Lower lobe of right lung (tissue), 2 donors: ENCODE measurements at regions not wholly inside any gene's neighbourhood (a gene's known extent, or its start where the extent isn't known, plus 50 kb on each side); places are given as distances from the start of the nearest gene placed in this dataset.

ENCODE experiments used
- ATAC-seq, 2 donors: fragments of 200-7000 bp; cut with Tn5 transposase; one replicate each; pipeline ENCODE4 v1.9.1; 2020 to 2022; ENCODE audit warnings: mild to moderate bottlenecking in 2 of 2, moderate library complexity in 2 of 2
- DNase-seq: peaks from one replicate; pipeline ENCODE4 v3.0.0-alpha.2; 2020
- H3K27ac ChIP-seq: fragments of 200-600 bp; one replicate; pipeline ENCODE4 v1.8.0; 2022
- H3K27me3 ChIP-seq: fragments of 200-600 bp; one replicate; pipeline ENCODE4 v1.8.0; 2022; ENCODE audit warnings: low read depth
- H3K36me3 ChIP-seq: fragments of 200-600 bp; one replicate; pipeline ENCODE4 v1.8.0; 2022; ENCODE audit warnings: mild to moderate bottlenecking
- H3K4me1 ChIP-seq: fragments of 200-600 bp; one replicate; pipeline ENCODE4 v1.8.0; 2022
- H3K4me3 ChIP-seq: fragments of 200-600 bp; one replicate; pipeline ENCODE4 v1.8.0; 2022; ENCODE audit warnings: mild to moderate bottlenecking
- H3K9me3 ChIP-seq: fragments of 200-600 bp; one replicate; pipeline ENCODE4 v1.8.0; 2022
- intact Hi-C: fragments of 100-400 bp; cut with DNase I; formaldehyde crosslinking; loops from one replicate; pipeline ENCODE4 v1.11.0; 2022
- TF ChIP-seq, protein P1 (sequence below): fragments of 200-600 bp; IDR thresholded peaks from one replicate; pipeline ENCODE4 v1.8.0; 2022; ENCODE audit warnings: antibody characterized with exemption, mild to moderate bottlenecking
- donor health status: DM: no; HTN: yes; CAD: no; lungs with severe emphysema.

DNA sequence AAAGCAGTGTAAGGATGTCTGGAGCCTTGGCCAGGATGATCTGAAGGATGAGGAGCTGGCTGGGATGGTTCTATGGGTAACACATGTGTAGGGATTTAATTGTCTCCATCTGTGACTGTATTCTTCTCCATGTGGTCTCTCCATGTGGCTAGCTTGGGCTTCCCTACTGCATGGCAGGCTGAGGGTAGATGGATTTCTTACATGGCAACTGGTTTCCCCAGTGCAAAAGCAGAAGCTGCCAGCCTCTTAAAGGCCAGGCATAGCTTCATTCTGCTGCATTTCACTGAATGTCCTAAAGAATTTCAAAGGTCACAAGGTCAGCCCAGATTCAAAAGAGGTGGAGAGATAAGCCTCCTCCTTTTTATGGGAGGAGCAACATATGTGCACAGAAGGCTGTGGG, 61.7 kb downstream of the XCL2 start:
- Histone ChIP-seq H3K36me3 (no peaks in the 10 kb centered on the region), H3K9me3 (no peaks in the 10 kb centered on the region), H3K4me1 (peaks cover 21% of the 10 kb centered on the region), H3K27ac (no peak overlapping the region), H3K27me3 (no peaks in the 10 kb centered on the region), H3K4me3 (no peak overlapping the region)
- intact Hi-C loops = no loop called here
- TF ChIP-seq, protein P1, sequence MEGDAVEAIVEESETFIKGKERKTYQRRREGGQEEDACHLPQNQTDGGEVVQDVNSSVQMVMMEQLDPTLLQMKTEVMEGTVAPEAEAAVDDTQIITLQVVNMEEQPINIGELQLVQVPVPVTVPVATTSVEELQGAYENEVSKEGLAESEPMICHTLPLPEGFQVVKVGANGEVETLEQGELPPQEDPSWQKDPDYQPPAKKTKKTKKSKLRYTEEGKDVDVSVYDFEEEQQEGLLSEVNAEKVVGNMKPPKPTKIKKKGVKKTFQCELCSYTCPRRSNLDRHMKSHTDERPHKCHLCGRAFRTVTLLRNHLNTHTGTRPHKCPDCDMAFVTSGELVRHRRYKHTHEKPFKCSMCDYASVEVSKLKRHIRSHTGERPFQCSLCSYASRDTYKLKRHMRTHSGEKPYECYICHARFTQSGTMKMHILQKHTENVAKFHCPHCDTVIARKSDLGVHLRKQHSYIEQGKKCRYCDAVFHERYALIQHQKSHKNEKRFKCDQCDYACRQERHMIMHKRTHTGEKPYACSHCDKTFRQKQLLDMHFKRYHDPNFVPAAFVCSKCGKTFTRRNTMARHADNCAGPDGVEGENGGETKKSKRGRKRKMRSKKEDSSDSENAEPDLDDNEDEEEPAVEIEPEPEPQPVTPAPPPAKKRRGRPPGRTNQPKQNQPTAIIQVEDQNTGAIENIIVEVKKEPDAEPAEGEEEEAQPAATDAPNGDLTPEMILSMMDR = no peak
- ATAC-seq (no peak), DNase-seq (no peak)

DNA sequence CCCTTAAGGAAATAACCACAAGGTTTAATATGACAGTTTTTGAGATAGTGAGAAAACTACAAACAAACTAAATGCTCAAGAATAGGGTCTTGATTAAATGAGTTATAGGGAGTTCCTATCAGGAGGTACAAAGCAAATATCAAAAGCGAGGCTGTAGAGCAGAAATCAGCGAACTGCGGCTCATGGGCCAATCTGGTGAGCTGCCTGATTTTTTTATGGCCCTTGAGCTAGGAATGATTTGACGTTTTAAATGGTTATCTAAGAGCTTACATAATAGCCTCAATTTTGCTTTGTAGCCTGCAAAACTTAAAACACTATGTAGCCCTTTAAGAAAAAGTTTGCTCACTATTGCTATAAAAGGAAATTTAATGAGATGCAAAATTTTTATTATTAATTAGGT, 62.2 kb downstream of the XCL2 start:
- ATAC-seq = no peak
- no peaks in the 10 kb centered on the region for H3K27me3 ChIP-seq
- no peak overlapping the region for H3K27ac ChIP-seq
- DNase-seq = no peak
- no peaks in the 10 kb centered on the region for H3K36me3 ChIP-seq
- intact Hi-C loops = no loop called here
- no peaks in the 10 kb centered on the region for H3K9me3 ChIP-seq
- H3K4me3 ChIP-seq = no peak overlapping the region
- H3K4me1 ChIP-seq = peaks cover 21% of the 10 kb centered on the region
- TF ChIP-seq, protein P1 = no peak

DNA sequence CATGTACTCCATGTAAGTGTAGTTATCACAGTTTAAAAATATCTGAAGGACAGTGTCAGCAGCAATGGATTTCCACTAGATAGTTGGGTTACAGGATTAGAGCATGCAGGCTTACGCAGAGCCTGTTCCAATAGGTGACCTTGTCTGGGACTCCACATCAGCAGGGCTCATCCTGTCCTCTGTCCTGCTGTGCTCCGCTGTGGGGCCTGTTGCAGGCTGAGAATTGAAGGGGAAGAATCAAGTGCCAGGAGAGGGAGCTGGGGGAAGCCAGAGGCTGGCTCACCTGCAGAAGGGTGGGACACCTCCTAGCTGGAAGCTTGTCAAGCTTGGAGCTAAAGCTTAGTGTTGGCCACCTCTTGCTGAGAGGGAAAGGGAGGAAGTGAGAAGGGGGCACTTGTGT, 62.8 kb downstream of the XCL2 start:
- H3K27ac ChIP-seq = no peak overlapping the region
- no peaks in the 10 kb centered on the region for H3K36me3 ChIP-seq
- DNase-seq = no peak
- H3K4me1 ChIP-seq = peaks cover 21% of the 10 kb centered on the region
- TF ChIP-seq, protein P1 = no peak
- intact Hi-C loops = no loop called here
- H3K4me3 ChIP-seq = no peak overlapping the region
- no peaks in the 10 kb centered on the region for H3K27me3 ChIP-seq
- no peaks in the 10 kb centered on the region for H3K9me3 ChIP-seq
- ATAC-seq = no peak

DNA sequence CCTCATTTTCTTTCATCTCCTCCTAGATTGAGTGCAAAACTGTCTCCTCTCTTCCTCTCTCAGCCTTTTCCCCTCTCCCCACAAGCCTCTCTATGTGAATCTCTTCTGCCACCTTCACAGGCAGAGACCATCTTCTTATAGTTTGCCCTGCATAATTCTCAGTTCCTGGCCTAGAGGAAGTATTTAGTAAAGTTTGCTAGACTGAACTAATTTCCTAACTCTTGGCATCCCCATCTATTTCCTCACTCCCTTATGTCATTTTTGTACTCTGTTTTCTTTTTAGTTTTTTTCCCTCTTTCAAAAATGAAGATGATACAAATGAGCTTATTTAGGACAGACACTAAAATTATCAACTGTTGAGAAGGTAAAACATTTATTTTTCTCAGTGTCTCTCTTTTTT, 66.0 kb downstream of the XCL2 start:
- Histone ChIP-seq H3K4me3 (no peak overlapping the region), H3K27me3 (no peaks in the 10 kb centered on the region), H3K4me1 (peaks cover 2% of the 10 kb centered on the region), H3K9me3 (peaks cover 4% of the 10 kb centered on the region), H3K36me3 (no peaks in the 10 kb centered on the region), H3K27ac (no peak overlapping the region)
- no peak for DNase-seq
- no peak for ATAC-seq
- intact Hi-C loops = no loop called here
- TF ChIP-seq, protein P1 = no peak

DNA sequence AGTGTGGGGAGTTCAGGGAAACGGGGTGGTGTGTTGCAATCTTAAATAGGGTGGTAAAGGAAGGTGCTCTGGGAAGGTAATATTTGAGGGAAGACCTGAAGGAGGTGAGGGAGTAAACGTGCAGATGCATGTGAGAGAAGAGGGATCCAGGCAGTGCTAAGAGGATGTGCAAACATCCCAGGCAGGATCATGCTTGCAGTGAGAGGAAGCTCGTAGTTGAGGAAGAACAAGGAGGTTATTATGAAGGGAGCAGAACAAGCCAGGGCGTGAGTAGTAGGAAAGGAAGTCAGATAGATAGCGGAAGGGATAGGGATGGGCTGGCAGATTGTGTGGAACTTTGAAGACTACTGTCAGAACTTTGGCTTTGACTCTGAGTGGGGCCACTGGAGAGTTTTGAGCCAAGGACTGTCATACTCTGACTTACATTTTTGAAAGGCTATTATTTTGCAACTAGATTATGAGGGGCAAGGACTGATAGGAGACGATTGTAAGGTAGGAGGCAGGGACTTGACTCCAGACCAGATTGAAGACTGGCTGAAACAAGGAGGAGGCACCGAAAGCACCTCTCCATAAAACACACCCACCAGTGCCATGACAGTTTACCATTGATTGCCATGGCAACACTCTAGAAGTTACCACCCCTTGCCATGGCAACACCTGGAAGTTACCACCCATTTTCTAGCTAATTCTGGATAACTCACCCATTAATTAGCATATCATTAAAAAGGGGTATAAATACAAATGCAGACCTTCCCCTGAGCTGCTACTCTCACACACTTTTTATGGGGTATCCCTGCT, 67.0 kb downstream of the XCL2 start:
- H3K9me3 ChIP-seq = peaks cover 4% of the 10 kb centered on the region
- intact Hi-C loops = no loop called here
- no peaks in the 10 kb centered on the region for H3K4me1 ChIP-seq
- H3K27me3 ChIP-seq = no peaks in the 10 kb centered on the region
- DNase-seq = no peak
- no peak overlapping the region for H3K4me3 ChIP-seq
- TF ChIP-seq, protein P1 = no peak
- peak; percentile 40 to 50 for ATAC-seq
- H3K36me3 ChIP-seq = no peaks in the 10 kb centered on the region
- no peak overlapping the region for H3K27ac ChIP-seq
